Urothelium cell line (cell line): ENCODE measurements at regions not wholly inside any gene's neighbourhood (a gene's known extent, or its start where the extent isn't known, plus 50 kb on each side); places are given as distances from the start of the nearest gene placed in this dataset.

Source experiments
- DNase-seq: peaks from one replicate; pipeline ENCODE4 v3.0.0; 2011; ENCODE audit warnings: low spot score, mixed read lengths
- FAIRE-seq: peaks from 2 replicates; lab custom pipeline; 2011; peaks lifted over from hg19 to GRCh38; lab: Jason Lieb, UNC

DNA sequence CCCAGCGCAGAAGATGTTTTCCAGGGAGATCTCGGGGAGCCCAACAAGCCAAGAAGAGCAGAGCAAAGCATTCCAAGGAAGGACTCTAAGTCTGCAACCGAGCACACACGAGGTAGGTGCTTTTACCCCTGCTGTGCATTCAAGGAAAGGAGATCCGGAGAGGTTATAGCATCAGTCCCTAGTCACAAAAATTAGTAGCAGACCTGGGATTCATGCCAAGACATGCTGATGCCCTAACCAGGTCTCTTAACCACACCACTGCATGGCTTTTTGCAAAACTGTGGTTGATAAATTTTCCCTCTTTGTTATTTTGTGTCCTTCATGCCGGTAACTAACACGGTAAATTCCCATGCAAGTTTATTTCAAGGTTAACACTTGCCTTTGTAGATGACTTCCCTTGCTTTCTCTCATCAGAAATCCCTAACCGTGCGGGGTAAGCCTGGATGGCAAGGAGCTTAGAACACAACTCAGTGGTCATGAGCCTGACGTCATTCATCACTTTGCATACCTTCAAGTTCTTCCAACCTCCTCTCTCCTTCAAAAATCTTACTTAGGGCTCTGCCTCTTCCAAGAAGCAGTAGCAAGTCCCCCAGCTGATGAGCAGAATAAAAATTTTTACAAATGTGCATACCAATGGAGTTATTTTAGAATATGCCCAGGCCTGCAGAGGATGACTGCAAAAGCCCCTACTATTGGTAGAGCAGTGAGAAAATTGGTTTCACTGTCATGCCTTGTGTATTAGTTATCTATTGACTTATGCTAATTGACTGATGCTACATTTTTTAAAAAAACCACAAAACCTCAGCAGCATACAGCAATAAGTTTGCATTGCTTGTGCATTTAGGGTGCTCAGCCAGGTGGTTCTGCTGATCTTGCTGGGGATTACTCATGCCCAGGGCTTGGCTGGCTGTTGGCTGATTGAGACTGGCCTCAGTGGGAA is 465.1 kb downstream of the MN1 start:
- FAIRE-seq: peak; percentile 77

GRCh38 chr22:27337676-27338075 is 463.9 kb downstream of the MN1 start:
- FAIRE-seq (peak; percentile 52), DNase-seq (no peak)

More for the DNA sequence above, 465.1 kb downstream of the MN1 start:
- DNase-seq: peak; percentile 78

- no peak for FAIRE-seq
Measured at GRCh38 chr22:27340047-27340446, 461.5 kb downstream of the MN1 start.

GRCh38 chr22:27344546-27344945 is 457.0 kb downstream of the MN1 start:
- peak; percentile 77 for FAIRE-seq
- DNase-seq: no peak

More at GRCh38 chr22:27340047-27340446, 461.5 kb downstream of the MN1 start:
- no peak for DNase-seq

- DNase-seq (no peak), FAIRE-seq (no peak)
Measured at GRCh38 chr22:27345691-27346090, 455.9 kb downstream of the MN1 start.

- DNase-seq (no peak), FAIRE-seq (peak; percentile 58)
Measured at GRCh38 chr22:27347951-27348350, 453.6 kb downstream of the MN1 start.

DNA sequence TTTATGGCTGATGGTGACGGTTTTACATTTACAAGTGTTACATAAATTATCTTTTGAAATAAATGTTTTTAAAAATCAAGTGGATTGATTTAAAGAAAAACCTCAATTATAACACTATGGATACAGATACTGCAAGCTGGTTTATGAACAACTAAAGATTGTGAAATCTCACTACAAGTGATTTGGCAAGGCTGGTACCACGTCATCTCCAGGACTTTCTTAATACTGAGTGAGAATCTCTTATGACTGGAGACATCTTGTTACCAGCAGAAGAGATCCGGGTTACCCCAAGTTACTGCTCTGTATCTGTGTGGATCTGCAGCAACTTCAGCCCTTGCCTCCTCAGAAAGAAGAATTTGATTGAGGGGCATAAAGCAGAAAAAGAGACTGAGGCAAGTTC is 452.9 kb downstream of the MN1 start:
- DNase-seq (no peak), FAIRE-seq (no peak)

- FAIRE-seq (peak; percentile 88), DNase-seq (no peak)
Measured at GRCh38 chr22:27349456-27349855, 452.1 kb downstream of the MN1 start.

DNA sequence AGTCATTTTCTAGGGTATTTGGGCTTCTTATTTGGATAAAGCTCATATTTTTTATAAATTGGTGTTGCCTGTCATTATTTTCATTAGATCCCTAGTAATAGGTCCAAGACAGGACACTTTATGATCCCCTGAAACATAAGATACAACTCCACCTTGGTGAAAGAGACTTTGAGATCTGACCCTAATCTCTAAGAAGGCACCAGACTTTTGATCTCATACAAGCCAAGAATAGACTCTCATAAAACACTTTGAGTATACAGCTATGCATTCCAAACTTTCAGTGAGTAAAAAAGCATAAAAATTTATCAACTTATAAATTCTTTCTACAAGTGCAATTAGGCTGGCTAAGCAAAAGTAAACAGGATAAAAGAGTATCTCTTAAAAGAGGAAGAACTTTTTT is 451.2 kb downstream of the MN1 start:
- no peak for FAIRE-seq
- DNase-seq: no peak

- FAIRE-seq (no peak), DNase-seq (no peak)
Measured at GRCh38 chr22:27352426-27352825, 449.1 kb downstream of the MN1 start.

GRCh38 chr22:27358096-27358870 is 443.3 kb downstream of the MN1 start:
- DNase-seq (no peak), FAIRE-seq (peak; percentile 52)

DNA sequence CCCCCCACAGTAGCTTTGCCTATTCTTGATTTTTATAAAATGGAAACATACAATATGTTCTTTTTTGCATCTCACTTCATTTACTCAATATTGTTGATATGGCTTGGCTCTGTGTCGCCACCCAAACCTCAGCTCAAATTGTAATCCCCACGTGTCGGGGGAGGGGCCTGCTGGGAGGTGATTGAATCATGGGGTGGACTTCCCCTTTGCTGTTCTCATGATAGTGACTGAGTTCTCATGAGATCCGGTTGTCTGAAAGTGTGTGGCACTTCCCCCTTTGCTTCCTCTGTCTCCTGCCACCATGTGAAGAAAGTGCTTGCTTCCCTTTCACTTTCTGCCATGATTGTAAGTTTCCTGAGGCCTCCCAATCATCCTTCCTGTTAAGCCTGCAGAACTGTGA is 431.3 kb downstream of the MN1 start:
- no peak for DNase-seq
- FAIRE-seq: no peak

GRCh38 chr22:27370987-27371386 is 430.6 kb downstream of the MN1 start:
- FAIRE-seq: peak; percentile 97
- DNase-seq: no peak

DNA sequence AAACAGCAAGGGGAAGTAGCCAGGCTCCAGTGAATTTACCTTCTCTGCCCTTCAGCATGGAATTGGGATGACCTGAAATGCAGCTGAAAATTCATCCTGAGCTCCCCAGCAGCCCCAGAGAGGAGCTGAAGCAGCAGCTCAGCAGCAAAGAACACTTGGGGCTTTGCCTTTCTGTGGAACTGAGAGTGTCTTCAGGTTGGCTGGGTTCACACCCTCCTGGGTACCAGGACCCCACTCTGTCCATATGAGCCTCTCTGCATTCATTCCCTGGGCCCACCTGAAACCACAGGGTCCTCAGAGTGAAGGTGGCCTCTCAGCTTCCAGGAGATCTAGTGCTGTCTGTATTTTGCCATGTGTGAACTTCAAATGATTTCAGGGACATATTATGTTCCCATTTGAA is 429.2 kb downstream of the MN1 start:
- FAIRE-seq: no peak

GRCh38 chr22:27372969-27373670 is 428.4 kb downstream of the MN1 start:
- DNase-seq: no peak
- peak; percentile 58 for FAIRE-seq

More for the DNA sequence above, 429.2 kb downstream of the MN1 start:
- no peak for DNase-seq

GRCh38 chr22:27377501-27378295 is 423.9 kb downstream of the MN1 start:
- DNase-seq (peak; percentile 73), FAIRE-seq (peak; percentile 95)

DNA sequence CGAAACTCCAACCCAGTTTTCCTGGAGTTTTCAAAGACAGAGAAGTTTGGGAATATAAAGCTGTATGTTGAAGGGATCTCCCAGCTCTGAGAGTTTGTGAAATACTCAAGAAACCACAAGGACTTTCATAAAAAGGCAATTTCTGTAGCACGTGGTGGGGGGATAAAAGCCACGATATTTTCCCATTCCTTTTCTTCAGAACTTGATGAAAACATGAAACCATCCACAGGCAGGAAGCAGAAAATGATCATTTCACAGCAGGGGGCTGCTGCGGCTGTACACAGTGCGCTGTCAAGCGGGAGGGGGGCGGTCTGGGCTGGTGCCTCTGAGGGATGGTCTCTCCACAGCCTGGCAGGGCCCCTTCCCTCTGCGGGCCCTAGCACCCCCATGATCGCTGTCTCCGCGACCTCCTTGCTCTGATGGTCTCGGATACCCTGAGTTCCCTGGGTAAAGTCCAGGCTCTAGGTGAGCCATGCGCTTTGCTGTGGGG is 423.2 kb downstream of the MN1 start:
- DNase-seq (no peak), FAIRE-seq (no peak)

DNA sequence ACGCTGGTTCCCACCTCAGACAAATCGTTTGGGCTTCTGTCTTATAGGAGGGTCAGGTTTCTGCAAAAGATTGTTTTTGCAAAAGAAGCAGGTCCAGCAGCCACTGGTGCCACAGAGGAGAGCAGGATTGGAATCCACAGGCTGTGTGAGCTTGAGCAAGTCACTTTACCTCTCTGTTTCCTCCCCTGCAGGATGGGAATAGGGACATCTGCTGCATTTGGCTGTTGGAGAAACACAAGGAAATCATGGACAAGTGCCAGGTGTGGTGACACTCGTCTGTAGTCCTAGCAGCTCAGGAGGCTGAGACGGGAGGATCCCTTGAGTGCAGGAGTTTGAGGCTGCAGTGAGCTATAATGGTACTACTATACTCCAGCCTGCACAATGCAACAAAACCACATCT is 422.6 kb downstream of the MN1 start:
- DNase-seq (no peak), FAIRE-seq (peak; percentile 98)

DNA sequence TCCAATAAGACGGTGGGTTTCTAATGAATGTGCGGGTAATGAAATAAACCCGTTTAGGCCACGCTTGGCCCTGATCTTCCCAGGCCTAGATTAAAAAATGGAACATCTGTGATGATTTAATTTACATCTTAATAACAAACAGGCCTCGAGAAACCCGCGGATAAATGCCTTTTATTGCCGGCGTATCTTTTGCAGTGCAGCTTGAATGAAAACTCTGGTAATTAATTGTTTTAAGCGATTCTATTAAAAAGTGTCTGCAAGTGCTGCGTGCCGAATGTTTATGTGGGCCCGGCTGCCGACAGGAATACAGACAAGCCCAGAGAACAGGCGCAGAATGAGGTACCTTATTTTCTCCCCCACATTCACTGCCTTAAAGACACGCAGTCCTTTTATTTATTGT is 420.7 kb downstream of the MN1 start:
- no peak for DNase-seq
- FAIRE-seq: peak; percentile 30

DNA sequence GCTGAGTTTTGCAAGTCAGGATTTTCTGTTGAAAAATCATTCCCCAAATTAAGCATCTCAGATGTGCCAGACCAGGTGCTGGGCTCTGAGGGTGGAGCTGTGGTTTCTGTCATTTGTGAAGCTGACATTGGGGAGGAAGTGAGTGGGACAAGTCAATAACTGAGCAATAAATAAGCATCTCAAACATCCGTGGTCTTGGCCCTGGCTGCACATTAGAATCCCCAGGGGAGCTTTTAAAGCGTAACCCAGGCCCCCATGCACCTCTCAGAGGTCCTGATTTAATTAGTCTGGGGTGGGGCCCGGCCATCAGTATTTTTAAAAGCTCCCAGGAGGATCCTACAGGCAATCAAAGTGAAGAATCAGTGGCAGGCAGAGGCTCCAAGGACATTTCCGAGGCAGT is 420.0 kb downstream of the MN1 start:
- FAIRE-seq (no peak), DNase-seq (peak; percentile 74)
